Activated CD4-positive, alpha-beta memory T cell treated with anti-CD3 and anti-CD28 coated beads for 36 hours (primary cell): ENCODE measurements at regions not wholly inside any gene's neighbourhood (a gene's known extent, or its start where the extent isn't known, plus 50 kb on each side); places are given as distances from the start of the nearest gene placed in this dataset.

Experiments used
- CTCF ChIA-PET: fragments of 350-600 bp; sonication (Branson Sonifier 250); formaldehyde crosslinking; loops from one replicate; lab custom pipeline; 2021; ENCODE audit warnings: antibody characterized with exemption, inconsistent platforms; lab: Charles Lee
- POLR2A ChIA-PET: fragments of 350-600 bp; sonication (Branson Sonifier 250); formaldehyde crosslinking; loops from one replicate; lab custom pipeline; 2021; ENCODE audit warnings: antibody characterized with exemption; lab: Charles Lee
- DNase-seq: peaks from one replicate; pipeline ENCODE4 v3.0.0-alpha.2; 2020
- H3K27ac Mint-ChIP-seq: one replicate; pipeline ENCODE4 v1.8.0; 2021; ENCODE audit warnings: mixed read lengths
- H3K27me3 Mint-ChIP-seq: one replicate; pipeline ENCODE4 v1.8.0; 2021; ENCODE audit warnings: mixed read lengths
- H3K36me3 Mint-ChIP-seq: one replicate; pipeline ENCODE4 v1.8.0; 2021; ENCODE audit warnings: mixed read lengths
- H3K4me1 Mint-ChIP-seq: one replicate; pipeline ENCODE4 v1.8.0; 2021; ENCODE audit warnings: low read depth, mixed read lengths
- H3K4me3 Mint-ChIP-seq: one replicate; pipeline ENCODE4 v1.8.0; 2021; ENCODE audit warnings: mild to moderate bottlenecking, mixed read lengths
- H3K9me3 Mint-ChIP-seq: one replicate; pipeline ENCODE4 v1.8.0; 2021; ENCODE audit warnings: mixed read lengths
- intact Hi-C: fragments of 100-400 bp; cut with micrococcal nuclease; formaldehyde crosslinking; loops from one replicate; pipeline ENCODE4 v1.15.1; 2023

DNA sequence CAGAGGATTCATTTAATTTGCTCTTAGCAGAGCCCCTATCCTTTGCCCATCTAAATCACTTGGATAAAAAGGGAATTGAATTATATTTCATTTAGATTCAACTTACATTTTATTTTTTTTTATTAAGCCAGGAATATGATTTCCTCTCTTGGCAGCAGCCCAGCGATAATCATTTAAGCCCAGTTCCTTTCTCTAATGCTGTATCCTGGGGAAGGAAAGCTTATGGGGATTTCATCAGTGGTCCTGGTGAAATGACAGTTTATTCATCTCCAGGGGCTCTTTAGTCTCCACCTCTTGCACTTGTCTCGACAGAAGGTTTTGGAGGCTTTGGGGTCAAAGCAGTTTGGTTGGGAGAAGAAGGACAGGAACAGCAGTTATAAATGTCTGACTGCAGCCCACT, 50.4 kb upstream of the LRRC8D start:
- intact Hi-C loops: no loop called here
- ChIA-PET CTCF (interaction anchor here (1.1 to 1.5 kb wide), 2 partner anchors 12 to 137 kb away, joined by 3 read pairs; no protein-coding TSS in a partner anchor), POLR2A (no interaction called here)
- DNase-seq: no peak
- Mint-ChIP-seq H3K4me1 (no peaks in the 10 kb centered on the region), H3K9me3 (no peaks in the 10 kb centered on the region), H3K27me3 (no peaks in the 10 kb centered on the region), H3K36me3 (no peaks in the 10 kb centered on the region), H3K27ac (no peak overlapping the region), H3K4me3 (no peak overlapping the region)
